GM19025 (cell line): ENCODE measurements at regions not wholly inside any gene's neighbourhood (a gene's known extent, or its start where the extent isn't known, plus 50 kb on each side); places are given as distances from the start of the nearest gene placed in this dataset.

Experiments
- ATAC-seq: cut with Tn5 transposase; IDR thresholded peaks from one replicate; pipeline ENCODE4 v1.9.1; 2021; ENCODE audit warnings: mild to moderate bottlenecking, low read depth, moderate library complexity; ENCODE audit not compliant: unreplicated experiment

DNA sequence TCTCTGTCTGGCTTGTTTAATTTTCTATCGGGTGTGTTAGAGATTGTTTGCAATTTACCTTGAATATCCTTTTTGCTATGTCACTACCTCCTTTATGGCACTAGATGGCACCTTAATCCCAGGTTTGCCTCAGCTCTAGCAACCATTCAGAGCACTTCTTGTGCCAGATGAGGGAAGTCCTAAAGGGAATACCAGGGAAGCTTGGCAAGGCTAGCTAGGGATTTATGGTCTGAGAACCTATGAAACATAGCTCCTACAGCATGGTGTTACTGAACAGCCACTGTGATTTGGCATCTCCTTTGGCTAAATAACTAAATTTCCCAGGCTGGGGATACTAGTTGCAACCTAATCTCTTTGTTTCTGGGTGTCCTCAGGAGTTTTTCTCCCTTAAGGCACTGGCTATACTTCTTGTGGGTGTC, 69.0 kb upstream of the VOPP1 start:
- ATAC-seq: peak; percentile 83

- no peak for ATAC-seq
Observed at GRCh38 chr7:55639640-55640039, 67.3 kb upstream of the VOPP1 start.

- no peak for ATAC-seq
Observed at GRCh38 chr7:55629051-55629677, 56.9 kb upstream of the VOPP1 start.

- no peak for ATAC-seq
Observed at GRCh38 chr7:55624813-55625212, 52.5 kb upstream of the VOPP1 start.

DNA sequence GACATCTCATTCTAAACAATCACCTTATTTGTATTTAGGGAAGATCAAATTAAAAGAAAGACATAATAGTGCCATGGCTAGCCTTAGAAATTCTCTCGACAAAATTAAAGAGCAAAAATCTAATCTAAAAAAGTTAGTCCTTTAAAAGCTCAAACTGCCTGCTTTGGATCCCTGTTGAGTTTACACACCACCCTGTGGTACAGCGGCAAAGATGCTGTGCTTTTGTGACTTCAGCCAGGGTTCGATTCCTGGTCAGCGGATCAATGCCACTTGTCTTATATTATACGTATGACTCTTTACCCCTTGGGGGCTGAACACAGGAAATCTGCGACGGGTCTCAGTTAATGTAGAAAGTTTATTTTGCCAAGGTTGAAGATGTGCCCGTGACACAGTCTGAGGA, 51.3 kb upstream of the VOPP1 start:
- ATAC-seq: no peak

GRCh38 chr7:55622241-55622640, 49.9 kb upstream of the VOPP1 start:
- no peak for ATAC-seq
